ENCODE measurements at regions not wholly inside any gene's neighbourhood (a gene's known extent, or its start where the extent isn't known, plus 50 kb on each side); places are given as distances from the start of the nearest gene placed in this dataset.
"Not testable (repeated sequence)": the region's sequence is repeated elsewhere in the genome, so short reads cannot be mapped to it uniquely, and the experiment has no call there.

DNA sequence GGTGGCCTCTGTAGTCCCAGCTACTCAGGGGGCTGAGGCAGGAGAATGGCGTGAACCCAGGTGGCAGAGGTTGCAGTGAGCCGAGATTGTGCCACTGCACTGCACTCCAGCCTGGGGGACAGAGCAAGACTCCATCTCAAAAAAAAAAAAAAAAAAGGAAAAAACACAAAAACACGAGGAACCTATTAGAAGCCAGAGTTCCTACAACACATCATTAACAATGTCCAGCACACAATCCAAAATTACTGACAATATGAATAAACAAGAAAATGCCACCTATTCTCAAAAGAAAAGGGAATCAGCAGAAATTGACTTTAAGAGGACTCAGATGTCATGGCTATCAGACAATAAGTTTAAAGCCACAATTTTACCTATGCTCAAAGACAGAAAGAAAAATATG is 57.3 kb upstream of the HS3ST3A1 start:
- DNase-seq (ENCODE audit: low read depth), result not testable (repeated sequence)

DNA sequence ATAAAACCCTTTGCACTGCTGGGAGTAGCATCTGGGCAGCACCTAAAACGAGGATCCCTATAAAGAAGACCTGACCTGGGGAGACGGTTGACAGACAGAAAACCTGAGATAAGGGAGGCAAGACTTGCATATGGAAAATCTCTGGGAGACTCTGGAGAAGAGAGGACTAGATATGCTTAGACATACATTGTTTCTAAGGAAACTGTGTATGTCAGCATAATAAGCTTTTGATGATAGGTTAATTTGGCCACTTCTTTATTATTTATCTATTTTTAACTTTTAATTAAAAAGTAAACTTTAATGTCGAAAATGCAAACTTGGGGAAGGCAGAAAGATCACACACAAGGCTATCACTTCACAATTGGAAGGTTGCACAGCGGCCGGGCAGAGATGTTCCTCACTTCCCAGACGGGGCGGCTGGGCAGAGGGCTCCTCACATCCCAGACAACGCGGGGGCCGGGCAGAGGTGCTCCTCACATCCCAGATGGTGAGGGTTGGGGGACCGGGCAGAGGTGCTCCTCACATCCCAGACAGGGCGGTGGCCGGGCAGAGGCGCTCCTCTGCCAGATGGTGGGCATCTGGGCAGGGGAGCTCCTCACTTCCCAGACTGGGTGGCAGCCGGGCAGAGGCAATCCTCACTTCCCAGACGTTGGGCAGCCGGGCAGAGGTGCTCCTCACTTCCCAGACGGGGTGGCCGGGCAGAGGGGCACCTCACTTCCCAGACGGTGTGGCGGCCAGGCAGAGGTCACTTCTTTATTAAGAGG is 64.3 kb upstream of the HS3ST3A1 start:
- DNase-seq (ENCODE audit: low read depth), result no peak

GRCh38 chr17:13671341-13671740 is 69.6 kb upstream of the HS3ST3A1 start:
- no peak for DNase-seq (ENCODE audit: low read depth)

DNA sequence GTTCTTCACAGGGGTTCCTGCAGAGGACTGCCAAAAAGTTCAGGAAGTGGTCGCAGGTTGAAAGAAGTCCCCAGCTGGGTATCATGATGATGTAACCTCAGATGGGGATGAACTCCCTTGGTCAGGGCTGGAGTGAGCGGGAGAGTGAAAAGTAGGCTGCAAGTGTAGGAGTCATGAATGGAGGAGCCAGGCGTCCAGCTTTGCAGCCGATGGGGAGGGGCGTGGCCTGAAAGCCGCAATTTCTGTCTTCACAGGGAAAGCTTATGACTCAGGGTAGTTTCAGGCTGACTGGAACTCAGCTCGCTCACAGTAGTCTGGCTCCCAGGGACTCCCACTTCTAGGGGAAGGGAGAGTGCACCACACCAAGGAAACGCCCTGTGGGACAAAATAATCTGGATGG is 70.0 kb upstream of the HS3ST3A1 start:
- peak; percentile 24 for DNase-seq (ENCODE audit: low read depth)

- DNase-seq (ENCODE audit: low read depth), result no peak
Measured at GRCh38 chr17:13678361-13678760, 76.6 kb upstream of the HS3ST3A1 start.

DNA sequence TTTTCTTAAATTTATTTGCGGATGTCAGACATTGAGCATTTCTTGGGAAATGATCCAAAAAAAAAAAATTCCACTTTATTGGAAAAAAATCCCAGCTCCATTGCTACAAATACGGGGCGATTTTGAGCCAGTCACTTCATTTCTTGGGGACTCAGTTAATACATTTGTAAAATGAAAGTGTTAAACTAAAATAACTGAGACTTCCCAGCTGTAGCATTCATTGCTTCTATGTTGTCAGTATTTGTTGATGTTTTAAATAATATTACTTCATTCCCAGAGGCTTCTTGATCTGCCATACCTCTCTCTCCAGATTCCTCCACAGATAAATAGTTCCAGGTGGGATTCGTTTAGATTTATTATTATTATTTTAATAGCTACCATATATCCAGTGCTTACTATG is 77.1 kb upstream of the HS3ST3A1 start:
- DNase-seq (ENCODE audit: low read depth), result no peak

DNA sequence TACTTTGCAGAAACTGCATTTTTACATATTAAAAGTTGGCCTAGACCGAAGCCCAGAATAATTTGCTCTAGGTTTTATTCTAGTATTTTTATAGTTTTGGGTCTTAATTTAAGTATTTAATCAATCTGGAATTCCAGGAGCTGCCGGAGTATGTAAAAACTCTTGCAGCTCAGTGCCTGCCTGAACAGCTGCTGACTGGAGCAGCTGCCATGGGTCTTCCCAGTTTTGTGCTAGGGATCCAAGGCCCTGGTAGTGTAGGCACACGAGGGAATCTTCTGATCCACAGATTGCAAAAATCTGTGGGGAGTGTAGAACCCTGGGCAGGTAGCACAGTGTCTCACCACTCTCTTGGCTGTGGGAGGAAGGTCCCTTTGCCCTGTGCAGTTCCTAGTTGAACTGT is 87.0 kb upstream of the HS3ST3A1 start:
- peak; percentile 10 for DNase-seq (ENCODE audit: low read depth)

GRCh38 chr17:13690806-13691205 is 89.1 kb upstream of the HS3ST3A1 start:
- DNase-seq (ENCODE audit: low read depth), result no peak

DNA sequence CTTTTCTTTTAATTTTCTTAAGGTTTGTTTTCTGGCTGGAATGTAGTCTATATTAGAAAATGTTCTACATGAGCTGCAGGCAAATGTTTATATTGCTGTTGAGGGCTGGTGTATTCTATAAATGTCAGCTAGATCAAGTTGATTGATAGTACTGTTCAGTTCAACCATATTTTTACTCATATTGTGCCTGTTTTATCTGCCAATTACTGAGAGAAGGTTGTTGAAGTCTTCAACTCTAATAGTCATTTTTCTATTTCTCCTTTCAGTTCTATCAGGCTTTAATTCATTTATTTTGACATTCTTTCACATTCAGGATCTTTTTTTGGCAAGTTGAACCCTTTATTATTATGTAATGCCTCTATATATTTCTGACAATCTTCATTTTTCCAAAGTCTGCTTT is 93.2 kb upstream of the HS3ST3A1 start:
- DNase-seq (ENCODE audit: low read depth), result no peak

DNA sequence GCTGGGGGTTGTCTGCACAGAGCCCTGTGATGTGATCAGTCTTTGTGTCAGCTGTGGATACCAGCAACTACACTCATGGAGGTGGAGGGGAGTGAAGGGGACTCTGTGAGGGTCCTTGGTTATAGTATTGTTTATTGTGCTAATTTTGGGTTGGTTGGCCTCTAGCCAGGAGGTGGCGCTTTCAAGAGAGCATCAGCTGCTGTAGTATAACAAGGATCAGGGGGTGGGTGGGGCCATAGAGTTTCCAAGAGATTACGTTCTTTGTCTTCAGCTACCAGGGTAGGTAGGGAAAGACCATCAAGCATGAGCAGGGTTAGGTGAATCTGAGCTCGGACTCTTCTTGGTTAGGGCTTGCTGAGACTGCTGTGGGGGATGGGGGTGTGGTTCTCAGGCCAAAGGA is 97.1 kb upstream of the HS3ST3A1 start:
- DNase-seq (ENCODE audit: low read depth), result no peak

- no peak for DNase-seq (ENCODE audit: low read depth)
Measured at GRCh38 chr17:13699261-13699660, 97.5 kb upstream of the HS3ST3A1 start.

GRCh38 chr17:13702266-13702665 is 100.5 kb upstream of the HS3ST3A1 start:
- peak; percentile 24 for DNase-seq (ENCODE audit: low read depth)

DNA sequence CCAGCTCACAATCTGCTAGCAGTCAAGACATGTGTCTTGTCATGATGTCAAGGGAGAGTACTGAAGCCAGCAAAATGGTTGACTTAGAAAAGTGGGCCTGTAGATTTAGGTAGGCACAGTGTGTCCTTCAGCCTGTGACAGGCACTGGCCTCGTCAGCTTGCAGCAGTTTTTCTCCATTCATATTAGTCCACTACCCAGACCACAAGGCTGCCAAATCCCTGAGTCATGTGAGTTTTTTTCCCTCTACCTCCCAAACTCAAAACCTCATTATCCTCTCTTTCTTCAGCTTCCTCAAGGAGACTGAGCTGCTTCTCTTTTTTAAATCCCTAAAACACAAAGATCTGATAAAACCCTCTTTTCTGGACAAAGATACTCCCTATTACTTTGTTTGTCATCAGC is 102.6 kb upstream of the HS3ST3A1 start:
- peak; percentile 30 for DNase-seq (ENCODE audit: low read depth)

DNA sequence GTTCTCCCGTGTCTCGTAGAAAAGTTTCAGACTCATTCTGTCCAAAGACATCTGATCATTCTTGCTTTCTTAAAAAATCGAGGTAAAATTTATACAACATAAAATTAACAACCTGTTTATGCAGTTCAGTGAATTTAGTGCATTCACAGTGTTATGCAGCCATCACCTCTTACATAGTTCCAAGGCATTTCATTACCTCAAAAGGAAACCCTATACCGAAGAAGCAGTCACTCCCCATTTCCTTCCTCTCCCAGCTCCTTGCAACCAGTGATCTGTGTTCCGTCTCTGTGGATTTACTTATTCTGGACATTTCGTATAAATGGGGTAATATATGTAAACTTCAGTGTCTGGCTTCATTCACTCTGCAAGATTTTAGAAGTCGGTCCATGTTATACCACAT is 103.5 kb upstream of the HS3ST3A1 start:
- DNase-seq (ENCODE audit: low read depth), result no peak

GRCh38 chr17:13721705-13722104 is 120.0 kb upstream of the HS3ST3A1 start:
- DNase-seq (ENCODE audit: low read depth), result no peak

- DNase-seq (ENCODE audit: low read depth), result peak; percentile 71
Measured at GRCh38 chr17:13725288-13725990, 123.7 kb upstream of the HS3ST3A1 start.

DNA sequence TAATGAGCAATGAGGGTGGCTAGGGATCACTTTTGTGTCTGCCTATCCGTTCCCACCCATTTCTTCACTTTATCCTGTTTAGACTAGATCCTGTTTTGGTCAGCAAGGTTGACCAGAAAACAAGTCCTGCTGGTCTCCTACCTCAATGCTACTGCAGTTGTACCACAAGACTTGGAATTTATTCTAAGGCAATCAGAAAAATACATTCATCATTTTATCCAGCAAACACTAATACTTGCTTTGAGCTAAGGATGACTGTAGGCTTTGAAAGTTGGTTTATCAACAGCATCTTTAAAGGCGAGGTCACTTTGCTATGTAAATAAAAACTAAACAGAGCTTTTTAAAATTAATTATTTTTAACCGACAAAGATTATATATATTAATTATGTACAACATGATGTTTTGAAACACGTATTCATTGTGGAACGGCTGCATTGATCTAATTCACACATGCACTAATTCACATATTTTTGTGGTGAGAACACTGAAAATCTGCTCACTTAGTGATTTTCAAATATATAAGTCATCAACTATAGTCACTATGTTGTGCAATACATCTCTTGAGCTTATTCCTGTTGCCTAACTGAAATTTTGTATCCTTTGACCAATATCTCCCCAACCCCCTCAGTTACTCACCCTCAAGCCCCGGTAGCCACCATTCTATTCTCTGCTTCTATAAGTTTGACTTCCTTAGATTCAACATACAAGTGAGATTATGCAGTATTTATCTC is 125.9 kb upstream of the HS3ST3A1 start:
- peak; percentile 75 for DNase-seq (ENCODE audit: low read depth)

DNA sequence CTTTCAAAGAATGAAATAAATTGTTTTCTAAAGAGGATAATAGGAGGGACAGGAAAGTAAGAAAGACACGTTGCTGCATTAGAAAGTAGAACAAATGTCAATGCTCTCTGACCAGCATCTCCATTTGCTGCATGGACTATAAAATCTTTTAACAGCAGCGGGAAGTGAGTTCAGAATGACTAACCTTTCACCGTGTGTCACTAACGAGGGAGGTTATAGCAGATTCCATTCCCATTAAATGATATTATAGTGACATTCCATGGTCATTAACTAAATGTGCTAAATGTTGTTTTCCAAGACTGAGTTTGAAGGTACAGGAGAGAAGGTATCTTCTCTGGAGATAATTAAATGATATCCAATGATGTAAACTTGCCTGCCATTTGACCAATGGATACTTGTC is 127.1 kb upstream of the HS3ST3A1 start:
- DNase-seq (ENCODE audit: low read depth), result peak; percentile 73

- DNase-seq (ENCODE audit: low read depth), result no peak
Measured at GRCh38 chr17:13729466-13730134, 127.9 kb upstream of the HS3ST3A1 start.

DNA sequence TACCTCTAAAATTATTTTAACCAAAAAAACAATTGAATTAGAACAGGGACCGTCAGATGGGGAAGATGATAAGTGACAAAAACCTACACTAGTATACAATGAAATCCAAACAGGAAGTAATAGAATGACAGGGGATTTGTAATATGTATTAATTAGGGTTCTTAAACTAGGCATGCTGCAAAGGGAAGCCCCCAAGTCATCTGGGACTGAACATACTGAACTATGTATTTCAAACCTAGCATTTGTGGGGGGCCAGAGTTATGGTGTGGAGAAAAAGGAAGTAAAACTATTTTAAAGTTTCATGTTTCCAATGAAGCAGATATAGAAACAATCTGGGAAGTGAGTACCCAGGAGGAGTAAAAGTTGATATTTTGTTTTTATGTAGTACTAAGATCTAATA is 133.2 kb upstream of the HS3ST3A1 start:
- no peak for DNase-seq (ENCODE audit: low read depth)

DNA sequence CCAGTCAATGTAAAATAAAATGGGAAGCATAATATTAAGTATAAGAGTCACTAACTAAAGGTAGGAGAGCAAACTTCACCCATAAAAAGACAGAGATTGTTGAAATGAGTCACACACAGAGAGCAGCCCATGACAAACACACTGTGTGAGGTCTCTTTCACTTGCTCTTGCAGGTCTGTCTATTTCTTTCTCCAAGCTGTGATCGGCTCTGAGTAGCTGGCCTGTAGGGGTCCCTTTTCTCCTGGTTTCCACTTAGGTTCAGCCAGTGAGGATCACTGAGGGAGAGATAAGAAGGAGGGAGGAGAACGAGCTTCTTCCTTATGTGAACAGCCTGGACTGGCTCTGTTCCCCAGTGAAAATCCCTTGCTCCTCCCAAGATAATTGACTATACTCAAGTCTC is 133.7 kb upstream of the HS3ST3A1 start:
- no peak for DNase-seq (ENCODE audit: low read depth)

DNA sequence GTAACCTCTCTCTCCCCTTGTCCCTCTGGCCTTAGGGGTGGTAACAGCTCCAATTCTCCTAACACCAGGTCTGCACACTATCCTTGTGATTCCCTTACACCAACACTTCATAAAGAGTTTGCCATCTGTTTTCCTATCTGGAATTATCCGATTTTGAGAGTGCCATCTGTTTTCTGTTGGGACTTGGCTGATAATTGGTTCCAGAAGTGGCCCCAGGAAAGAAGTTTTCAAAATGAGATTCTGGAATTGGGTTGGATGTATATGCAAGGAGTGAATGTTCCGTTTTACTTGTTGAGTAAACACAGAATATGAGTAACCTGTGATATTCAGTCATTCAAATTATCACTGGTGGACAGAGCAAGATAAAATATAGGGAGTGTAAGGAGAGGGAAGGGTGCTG is 134.1 kb upstream of the HS3ST3A1 start:
- no peak for DNase-seq (ENCODE audit: low read depth)
